HepG2 (cell line): ENCODE measurements at regions not wholly inside any gene's neighbourhood (a gene's known extent, or its start where the extent isn't known, plus 50 kb on each side); places are given as distances from the start of the nearest gene placed in this dataset.

Source experiments
- FOSL2 ChIP-seq: sonication (generic); formaldehyde crosslinking; IDR thresholded peaks from 2 replicates; pipeline ENCODE4 v1.4.0; 2020; ENCODE audit warnings: missing genetic modification reagents
- JUNB ChIP-seq: sonication (generic); formaldehyde crosslinking; IDR thresholded peaks from 2 replicates; pipeline ENCODE4 v1.8.0; 2022; ENCODE audit warnings: missing genetic modification reagents, mild to moderate bottlenecking, borderline replicate concordance
- KAT7 ChIP-seq: IDR thresholded peaks from 2 replicates; pipeline ENCODE4 v1.6.1; 2018; ENCODE audit warnings: borderline replicate concordance, missing compliant biosample characterization
- NFE2L1 ChIP-seq: sonication (generic); formaldehyde crosslinking; IDR thresholded peaks from 2 replicates; pipeline ENCODE4 v1.4.0; 2020; ENCODE audit warnings: missing genetic modification reagents, mild to moderate bottlenecking, borderline replicate concordance
- POLR2AphosphoS5 ChIP-seq: IDR thresholded peaks from 2 replicates; pipeline ENCODE4 v1.6.1; 2012; ENCODE audit warnings: low read depth, low read length
- ZNF12 ChIP-seq: sonication (generic); formaldehyde crosslinking; IDR thresholded peaks from 2 replicates; pipeline ENCODE4 v1.5.0; 2020; ENCODE audit warnings: missing genetic modification reagents
- ZNF274 ChIP-seq: sonication (generic); formaldehyde crosslinking; IDR thresholded peaks from 2 replicates; pipeline ENCODE4 v1.5.1; 2020; ENCODE audit warnings: mild to moderate bottlenecking, missing genetic modification reagents
- TF ChIP-seq, protein P1 (sequence below): IDR thresholded peaks from 2 replicates; pipeline ENCODE4 v1.6.1; 2016
- TF ChIP-seq, protein P2 (sequence below): sonication (generic); formaldehyde crosslinking; IDR thresholded peaks from 2 replicates; pipeline ENCODE4 v1.5.0; 2020; ENCODE audit warnings: mild to moderate bottlenecking, missing genetic modification reagents, moderate library complexity
- TF ChIP-seq, protein P3 (sequence below), 2 experiments: fragments of 450-650 bp in 1 of 2; sonication (generic) in 1 of 2; formaldehyde crosslinking; IDR thresholded peaks; 2 replicates each; pipeline versions ENCODE4 v1.5.0 to v1.8.0; 2020 to 2022; ENCODE audit warnings: mild to moderate bottlenecking in 1 of 2, missing genetic modification reagents in 1 of 2
- TF ChIP-seq, protein P4 (sequence below): fragments of 450-650 bp; IDR thresholded peaks from 2 replicates; pipeline ENCODE4 v1.6.1; 2017; ENCODE audit warnings: mild to moderate bottlenecking
- TF ChIP-seq, protein P5 (sequence below): sonication (generic); formaldehyde crosslinking; IDR thresholded peaks from 2 replicates; pipeline ENCODE4 v1.5.0; 2020; ENCODE audit warnings: mild to moderate bottlenecking, missing genetic modification reagents

DNA sequence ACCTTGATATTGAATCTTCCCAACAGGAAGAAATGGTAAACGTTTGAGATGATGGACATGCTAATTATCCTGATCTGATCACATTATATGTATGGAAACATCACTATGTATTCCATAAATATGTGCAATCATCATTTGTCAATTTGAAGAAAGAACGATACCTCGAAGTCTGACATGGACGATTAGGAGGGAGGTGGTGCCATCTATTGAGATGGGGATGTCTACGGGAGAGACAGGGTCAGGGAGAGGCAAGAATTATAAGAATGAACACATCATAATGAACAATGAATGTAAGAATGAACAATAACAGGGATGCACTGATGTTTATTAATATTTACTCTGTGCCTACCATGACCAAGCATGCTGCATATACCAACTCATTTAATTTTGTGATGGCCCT, 93.7 kb upstream of the SOD3 start:
- TF ChIP-seq, protein P1, sequence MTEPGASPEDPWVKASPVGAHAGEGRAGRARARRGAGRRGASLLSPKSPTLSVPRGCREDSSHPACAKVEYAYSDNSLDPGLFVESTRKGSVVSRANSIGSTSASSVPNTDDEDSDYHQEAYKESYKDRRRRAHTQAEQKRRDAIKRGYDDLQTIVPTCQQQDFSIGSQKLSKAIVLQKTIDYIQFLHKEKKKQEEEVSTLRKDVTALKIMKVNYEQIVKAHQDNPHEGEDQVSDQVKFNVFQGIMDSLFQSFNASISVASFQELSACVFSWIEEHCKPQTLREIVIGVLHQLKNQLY (CRISPR knock-in tag): no peak
- no peak for TF ChIP-seq FOSL2 (CRISPR knock-in tag)
- TF ChIP-seq, protein P2, sequence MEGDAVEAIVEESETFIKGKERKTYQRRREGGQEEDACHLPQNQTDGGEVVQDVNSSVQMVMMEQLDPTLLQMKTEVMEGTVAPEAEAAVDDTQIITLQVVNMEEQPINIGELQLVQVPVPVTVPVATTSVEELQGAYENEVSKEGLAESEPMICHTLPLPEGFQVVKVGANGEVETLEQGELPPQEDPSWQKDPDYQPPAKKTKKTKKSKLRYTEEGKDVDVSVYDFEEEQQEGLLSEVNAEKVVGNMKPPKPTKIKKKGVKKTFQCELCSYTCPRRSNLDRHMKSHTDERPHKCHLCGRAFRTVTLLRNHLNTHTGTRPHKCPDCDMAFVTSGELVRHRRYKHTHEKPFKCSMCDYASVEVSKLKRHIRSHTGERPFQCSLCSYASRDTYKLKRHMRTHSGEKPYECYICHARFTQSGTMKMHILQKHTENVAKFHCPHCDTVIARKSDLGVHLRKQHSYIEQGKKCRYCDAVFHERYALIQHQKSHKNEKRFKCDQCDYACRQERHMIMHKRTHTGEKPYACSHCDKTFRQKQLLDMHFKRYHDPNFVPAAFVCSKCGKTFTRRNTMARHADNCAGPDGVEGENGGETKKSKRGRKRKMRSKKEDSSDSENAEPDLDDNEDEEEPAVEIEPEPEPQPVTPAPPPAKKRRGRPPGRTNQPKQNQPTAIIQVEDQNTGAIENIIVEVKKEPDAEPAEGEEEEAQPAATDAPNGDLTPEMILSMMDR (CRISPR knock-in tag): no peak
- TF ChIP-seq ZNF12 (CRISPR knock-in tag): no peak
- no peak for TF ChIP-seq POLR2AphosphoS5
- no peak for TF ChIP-seq JUNB (CRISPR knock-in tag)
- TF ChIP-seq KAT7 (CRISPR knock-in tag): no peak
- no peak for TF ChIP-seq ZNF274 (CRISPR knock-in tag)
- TF ChIP-seq, protein P3, sequence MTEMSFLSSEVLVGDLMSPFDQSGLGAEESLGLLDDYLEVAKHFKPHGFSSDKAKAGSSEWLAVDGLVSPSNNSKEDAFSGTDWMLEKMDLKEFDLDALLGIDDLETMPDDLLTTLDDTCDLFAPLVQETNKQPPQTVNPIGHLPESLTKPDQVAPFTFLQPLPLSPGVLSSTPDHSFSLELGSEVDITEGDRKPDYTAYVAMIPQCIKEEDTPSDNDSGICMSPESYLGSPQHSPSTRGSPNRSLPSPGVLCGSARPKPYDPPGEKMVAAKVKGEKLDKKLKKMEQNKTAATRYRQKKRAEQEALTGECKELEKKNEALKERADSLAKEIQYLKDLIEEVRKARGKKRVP (CRISPR knock-in tag; IDR thresholded peaks at IDR 0.05): no peak
- TF ChIP-seq, protein P4, sequence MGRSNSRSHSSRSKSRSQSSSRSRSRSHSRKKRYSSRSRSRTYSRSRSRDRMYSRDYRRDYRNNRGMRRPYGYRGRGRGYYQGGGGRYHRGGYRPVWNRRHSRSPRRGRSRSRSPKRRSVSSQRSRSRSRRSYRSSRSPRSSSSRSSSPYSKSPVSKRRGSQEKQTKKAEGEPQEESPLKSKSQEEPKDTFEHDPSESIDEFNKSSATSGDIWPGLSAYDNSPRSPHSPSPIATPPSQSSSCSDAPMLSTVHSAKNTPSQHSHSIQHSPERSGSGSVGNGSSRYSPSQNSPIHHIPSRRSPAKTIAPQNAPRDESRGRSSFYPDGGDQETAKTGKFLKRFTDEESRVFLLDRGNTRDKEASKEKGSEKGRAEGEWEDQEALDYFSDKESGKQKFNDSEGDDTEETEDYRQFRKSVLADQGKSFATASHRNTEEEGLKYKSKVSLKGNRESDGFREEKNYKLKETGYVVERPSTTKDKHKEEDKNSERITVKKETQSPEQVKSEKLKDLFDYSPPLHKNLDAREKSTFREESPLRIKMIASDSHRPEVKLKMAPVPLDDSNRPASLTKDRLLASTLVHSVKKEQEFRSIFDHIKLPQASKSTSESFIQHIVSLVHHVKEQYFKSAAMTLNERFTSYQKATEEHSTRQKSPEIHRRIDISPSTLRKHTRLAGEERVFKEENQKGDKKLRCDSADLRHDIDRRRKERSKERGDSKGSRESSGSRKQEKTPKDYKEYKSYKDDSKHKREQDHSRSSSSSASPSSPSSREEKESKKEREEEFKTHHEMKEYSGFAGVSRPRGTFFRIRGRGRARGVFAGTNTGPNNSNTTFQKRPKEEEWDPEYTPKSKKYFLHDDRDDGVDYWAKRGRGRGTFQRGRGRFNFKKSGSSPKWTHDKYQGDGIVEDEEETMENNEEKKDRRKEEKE: no peak
- TF ChIP-seq NFE2L1: no peak
- TF ChIP-seq, protein P5, sequence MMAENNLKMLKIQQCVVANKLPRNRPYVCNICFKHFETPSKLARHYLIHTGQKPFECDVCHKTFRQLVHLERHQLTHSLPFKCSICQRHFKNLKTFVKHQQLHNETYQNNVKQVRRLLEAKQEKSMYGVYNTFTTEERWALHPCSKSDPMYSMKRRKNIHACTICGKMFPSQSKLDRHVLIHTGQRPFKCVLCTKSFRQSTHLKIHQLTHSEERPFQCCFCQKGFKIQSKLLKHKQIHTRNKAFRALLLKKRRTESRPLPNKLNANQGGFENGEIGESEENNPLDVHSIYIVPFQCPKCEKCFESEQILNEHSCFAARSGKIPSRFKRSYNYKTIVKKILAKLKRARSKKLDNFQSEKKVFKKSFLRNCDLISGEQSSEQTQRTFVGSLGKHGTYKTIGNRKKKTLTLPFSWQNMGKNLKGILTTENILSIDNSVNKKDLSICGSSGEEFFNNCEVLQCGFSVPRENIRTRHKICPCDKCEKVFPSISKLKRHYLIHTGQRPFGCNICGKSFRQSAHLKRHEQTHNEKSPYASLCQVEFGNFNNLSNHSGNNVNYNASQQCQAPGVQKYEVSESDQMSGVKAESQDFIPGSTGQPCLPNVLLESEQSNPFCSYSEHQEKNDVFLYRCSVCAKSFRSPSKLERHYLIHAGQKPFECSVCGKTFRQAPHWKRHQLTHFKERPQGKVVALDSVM: no peak
